HK-2 (cell line): ENCODE measurements at regions not wholly inside any gene's neighbourhood (a gene's known extent, or its start where the extent isn't known, plus 50 kb on each side); places are given as distances from the start of the nearest gene placed in this dataset.

ENCODE experiments used
- DNase-seq: peaks from one replicate; pipeline ENCODE4 v3.0.0-alpha.2; 2018; ENCODE audit not compliant: unreplicated experiment

- DNase-seq, result no peak
Measured at GRCh38 chr12:13386323-13387039, 190.0 kb downstream of the EMP1 start.

- no peak for DNase-seq
Measured at GRCh38 chr12:13383379-13383778, 186.9 kb downstream of the EMP1 start.

GRCh38 chr12:13380297-13380696 lies 183.8 kb downstream of the EMP1 start:
- no peak for DNase-seq

- no peak for DNase-seq
Measured at GRCh38 chr12:13379531-13380188, 183.1 kb downstream of the EMP1 start.

GRCh38 chr12:13377698-13378097 lies 181.2 kb downstream of the EMP1 start:
- no peak for DNase-seq

GRCh38 chr12:13376610-13377373 lies 180.3 kb downstream of the EMP1 start:
- peak; percentile 61 for DNase-seq

- no peak for DNase-seq
Measured at GRCh38 chr12:13375583-13376345, 179.2 kb downstream of the EMP1 start.

GRCh38 chr12:13374793-13375192 lies 178.3 kb downstream of the EMP1 start:
- no peak for DNase-seq

GRCh38 chr12:13373803-13374202 lies 177.3 kb downstream of the EMP1 start:
- DNase-seq, result no peak

GRCh38 chr12:13373131-13373530 lies 176.6 kb downstream of the EMP1 start:
- DNase-seq, result no peak

GRCh38 chr12:13372386-13372785 lies 175.9 kb downstream of the EMP1 start:
- DNase-seq, result no peak

GRCh38 chr12:13371797-13372196 lies 175.3 kb downstream of the EMP1 start:
- DNase-seq, result no peak

GRCh38 chr12:13371367-13371766 lies 174.8 kb downstream of the EMP1 start:
- DNase-seq, result no peak

GRCh38 chr12:13369474-13370056 lies 173.0 kb downstream of the EMP1 start:
- DNase-seq, result no peak

- DNase-seq, result no peak
Measured at GRCh38 chr12:13368971-13369370, 172.4 kb downstream of the EMP1 start.

- no peak for DNase-seq
Measured at GRCh38 chr12:13368431-13368830, 171.9 kb downstream of the EMP1 start.

GRCh38 chr12:13367973-13368372 lies 171.4 kb downstream of the EMP1 start:
- DNase-seq, result no peak

- no peak for DNase-seq
Measured at GRCh38 chr12:13365748-13366366, 169.3 kb downstream of the EMP1 start.

GRCh38 chr12:13362260-13362841 lies 165.8 kb downstream of the EMP1 start:
- peak; percentile 65 for DNase-seq

GRCh38 chr12:13359636-13360035 lies 163.1 kb downstream of the EMP1 start:
- no peak for DNase-seq

- no peak for DNase-seq
Measured at GRCh38 chr12:13358391-13358905, 161.9 kb downstream of the EMP1 start.
